Spleen (tissue), 7 donors: ENCODE measurements at regions not wholly inside any gene's neighbourhood (a gene's known extent, or its start where the extent isn't known, plus 50 kb on each side); places are given as distances from the start of the nearest gene placed in this dataset.

Source experiments
- CTCF ChIP-seq, 11 experiments: fragments of 200-600 bp in 7 of 11; fragments of 450-650 bp in 4 of 11; sonication (generic) in 4 of 11; IDR thresholded peaks in 8 of 11; conservative IDR thresholded peaks in 3 of 11; 1 replicate in 7 of 11; 2 replicates in 4 of 11; pipeline versions ENCODE4 v1.4.0 to v1.8.0; 2016 to 2021; ENCODE audit warnings: antibody characterized with exemption in 11 of 11, inconsistent platforms in 4 of 11, mild to moderate bottlenecking in 1 of 11
- POLR2A ChIP-seq, 3 donors: fragments of 450-650 bp; IDR thresholded peaks; one replicate each; pipeline ENCODE4 v1.5.1; 2017; ENCODE audit warnings: antibody characterized with exemption in 3 of 3, mild to moderate bottlenecking in 1 of 3
- POLR2AphosphoS5 ChIP-seq, 3 donors: sonication (generic); formaldehyde crosslinking; IDR thresholded peaks; one replicate each; pipeline ENCODE4 v1.5.1; 2017; ENCODE audit warnings: antibody characterized with exemption in 3 of 3
- donor health status: DM: no; HTN: no; CAD: no; lungs with moderate emphysema.
- donor health status: DM: no; HTN: no; CAD: no.
- donor health status: DM: no; HTN: no; CAD: no.

- TF ChIP-seq CTCF (IDR thresholded peaks at IDR 0.05 in 8 of 11, conservative IDR thresholded peaks at IDR 0.05 in 3 of 11) (no peak), POLR2AphosphoS5 (IDR thresholded peaks at IDR 0.05) (no peak), POLR2A (IDR thresholded peaks at IDR 0.05) (no peak)
Observed at GRCh38 chr12:59871779-59872178, 275.9 kb downstream of the SLC16A7 start.
